ENCODE measurements at regions not wholly inside any gene's neighbourhood (a gene's known extent, or its start where the extent isn't known, plus 50 kb on each side); places are given as distances from the start of the nearest gene placed in this dataset.

- no peak for DNase-seq
- H3K27ac ChIP-seq (ENCODE audit: low read length), result no peak overlapping the region
- H2AFZ ChIP-seq (ENCODE audit: low read length), result no peak overlapping the region
- H3K4me3 ChIP-seq (ENCODE audit: low read length), result no peak overlapping the region
- TF ChIP-seq EZH2phosphoT487 (IDR thresholded peaks at IDR 0.05; ENCODE audit: low read length) (no peak), CTCF (IDR thresholded peaks at IDR 0.05; ENCODE audit: low read length) (no peak)
- no peak overlapping the region; the same call in 1 of the 2 replicates for H3K4me2 ChIP-seq (ENCODE audit: low read depth, low read length)
- H3K4me1 ChIP-seq (ENCODE audit: low read length), result peaks cover 22% of the 10 kb centered on the region
- H3K27me3 ChIP-seq (replicated peaks; ENCODE audit: insufficient read depth, low read length), result no peaks in the 10 kb centered on the region
- no peak overlapping the region for H3K9ac ChIP-seq (ENCODE audit: low read length)
- no peaks in the 10 kb centered on the region for H3K36me3 ChIP-seq (replicated peaks; ENCODE audit: insufficient read depth, low read length)
- no peaks in the 10 kb centered on the region for H3F3A ChIP-seq (ENCODE audit: insufficient read depth, low read length)
- no peaks in the 10 kb centered on the region for H3K79me2 ChIP-seq (ENCODE audit: low read length)
- no peaks in the 10 kb centered on the region for H3K9me2 ChIP-seq (replicated peaks; ENCODE audit: insufficient read depth, low read length)
- no peaks in the 10 kb centered on the region for H4K20me1 ChIP-seq (ENCODE audit: insufficient read depth, low read length)
- no peaks in the 10 kb centered on the region for H3K9me3 ChIP-seq (replicated peaks; ENCODE audit: insufficient read depth, low read length)
These were observed 60.9 kb upstream of the HS3ST1 start for GRCh38 chr4:11489453-11490083.

- peaks cover 22% of the 10 kb centered on the region for H3K4me1 ChIP-seq (ENCODE audit: low read length)
- H3K27ac ChIP-seq (ENCODE audit: low read length), result no peak overlapping the region
- TF ChIP-seq EZH2phosphoT487 (IDR thresholded peaks at IDR 0.05; ENCODE audit: low read length), result no peak
- H3K9ac ChIP-seq (ENCODE audit: low read length), result no peak overlapping the region
- H3F3A ChIP-seq (ENCODE audit: insufficient read depth, low read length), result no peaks in the 10 kb centered on the region
- no peak overlapping the region for H3K4me2 ChIP-seq (ENCODE audit: low read depth, low read length)
- H3K27me3 ChIP-seq (replicated peaks; ENCODE audit: insufficient read depth, low read length), result no peaks in the 10 kb centered on the region
- no peaks in the 10 kb centered on the region for H3K9me3 ChIP-seq (replicated peaks; ENCODE audit: insufficient read depth, low read length)
- no peak overlapping the region for H3K4me3 ChIP-seq (ENCODE audit: low read length)
- no peak overlapping the region for H2AFZ ChIP-seq (ENCODE audit: low read length)
- H4K20me1 ChIP-seq (ENCODE audit: insufficient read depth, low read length), result no peaks in the 10 kb centered on the region
- DNase-seq, result no peak
- no peaks in the 10 kb centered on the region for H3K79me2 ChIP-seq (ENCODE audit: low read length)
- no peaks in the 10 kb centered on the region for H3K36me3 ChIP-seq (replicated peaks; ENCODE audit: insufficient read depth, low read length)
- no peaks in the 10 kb centered on the region for H3K9me2 ChIP-seq (replicated peaks; ENCODE audit: insufficient read depth, low read length)
These were observed 60.2 kb upstream of the HS3ST1 start for GRCh38 chr4:11488657-11489452.

GRCh38 chr4:11487868-11488544 lies 59.3 kb upstream of the HS3ST1 start:
- H3K36me3 ChIP-seq (replicated peaks; ENCODE audit: insufficient read depth, low read length), result no peaks in the 10 kb centered on the region
- TF ChIP-seq EZH2 (optimal IDR thresholded peaks at IDR 0.05; ENCODE audit: low read depth, low read length) (no peak), EZH2phosphoT487 (IDR thresholded peaks at IDR 0.05; ENCODE audit: low read length) (no peak), CTCF (IDR thresholded peaks at IDR 0.05; ENCODE audit: low read length) (no peak)
- H3K27ac ChIP-seq (ENCODE audit: low read length), result peak overlapping the region; percentile 11; the same call in 1 of the 2 replicates
- H3K79me2 ChIP-seq (ENCODE audit: low read length), result no peaks in the 10 kb centered on the region
- H3K4me1 ChIP-seq (ENCODE audit: low read length), result peaks cover 22% of the 10 kb centered on the region
- H3K9me3 ChIP-seq (replicated peaks; ENCODE audit: insufficient read depth, low read length), result no peaks in the 10 kb centered on the region
- no peaks in the 10 kb centered on the region for H3F3A ChIP-seq (ENCODE audit: insufficient read depth, low read length)
- peak overlapping the region; percentile 15; the same call in 1 of the 2 replicates for H3K4me2 ChIP-seq (ENCODE audit: low read depth, low read length)
- no peak for DNase-seq
- H3K9ac ChIP-seq (ENCODE audit: low read length), result no peak overlapping the region
- H3K4me3 ChIP-seq (ENCODE audit: low read length), result no peak overlapping the region
- H2AFZ ChIP-seq (ENCODE audit: low read length), result no peak overlapping the region
- H3K9me2 ChIP-seq (replicated peaks; ENCODE audit: insufficient read depth, low read length), result no peaks in the 10 kb centered on the region
- no peaks in the 10 kb centered on the region for H4K20me1 ChIP-seq (ENCODE audit: insufficient read depth, low read length)
- no peaks in the 10 kb centered on the region for H3K27me3 ChIP-seq (replicated peaks; ENCODE audit: insufficient read depth, low read length)
